Activated CD4-positive, alpha-beta T cell treated with anti-CD3 and anti-CD28 coated beads, Interleukin-2, amount 10 ng/mL, durations not matched to agents 7 days and 5 days (primary cell): ENCODE measurements at regions not wholly inside any gene's neighbourhood (a gene's known extent, or its start where the extent isn't known, plus 50 kb on each side); places are given as distances from the start of the nearest gene placed in this dataset.
"Not testable (repeated sequence)": the region's sequence is repeated elsewhere in the genome, so short reads cannot be mapped to it uniquely, and the experiment has no call there.

Experiments used
- CTCF ChIA-PET: fragments of 350-600 bp; sonication (Branson Sonifier 250); formaldehyde crosslinking; loops from one replicate; lab custom pipeline; 2021; ENCODE audit warnings: antibody characterized with exemption; lab: Charles Lee
- POLR2A ChIA-PET: fragments of 350-600 bp; sonication (Branson Sonifier 250); formaldehyde crosslinking; loops from one replicate; lab custom pipeline; 2021; ENCODE audit warnings: antibody characterized with exemption; lab: Charles Lee
- DNase-seq: peaks from one replicate; pipeline ENCODE4 v3.0.0-alpha.2; 2020
- H3K27ac Mint-ChIP-seq: one replicate; pipeline ENCODE4 v1.8.0; 2021; ENCODE audit warnings: mild to moderate bottlenecking, moderate library complexity, mixed read lengths
- H3K27me3 Mint-ChIP-seq: one replicate; pipeline ENCODE4 v1.8.0; 2021; ENCODE audit warnings: mixed read lengths
- H3K36me3 Mint-ChIP-seq: one replicate; pipeline ENCODE4 v1.8.0; 2021; ENCODE audit warnings: low read depth, mixed read lengths
- H3K4me1 Mint-ChIP-seq: one replicate; pipeline ENCODE4 v1.8.0; 2021; ENCODE audit warnings: mixed read lengths
- H3K4me3 Mint-ChIP-seq: one replicate; pipeline ENCODE4 v1.8.0; 2021; ENCODE audit warnings: mild to moderate bottlenecking, moderate library complexity, mixed read lengths
- H3K9me3 Mint-ChIP-seq: one replicate; pipeline ENCODE4 v1.8.0; 2021; ENCODE audit warnings: mixed read lengths

DNA sequence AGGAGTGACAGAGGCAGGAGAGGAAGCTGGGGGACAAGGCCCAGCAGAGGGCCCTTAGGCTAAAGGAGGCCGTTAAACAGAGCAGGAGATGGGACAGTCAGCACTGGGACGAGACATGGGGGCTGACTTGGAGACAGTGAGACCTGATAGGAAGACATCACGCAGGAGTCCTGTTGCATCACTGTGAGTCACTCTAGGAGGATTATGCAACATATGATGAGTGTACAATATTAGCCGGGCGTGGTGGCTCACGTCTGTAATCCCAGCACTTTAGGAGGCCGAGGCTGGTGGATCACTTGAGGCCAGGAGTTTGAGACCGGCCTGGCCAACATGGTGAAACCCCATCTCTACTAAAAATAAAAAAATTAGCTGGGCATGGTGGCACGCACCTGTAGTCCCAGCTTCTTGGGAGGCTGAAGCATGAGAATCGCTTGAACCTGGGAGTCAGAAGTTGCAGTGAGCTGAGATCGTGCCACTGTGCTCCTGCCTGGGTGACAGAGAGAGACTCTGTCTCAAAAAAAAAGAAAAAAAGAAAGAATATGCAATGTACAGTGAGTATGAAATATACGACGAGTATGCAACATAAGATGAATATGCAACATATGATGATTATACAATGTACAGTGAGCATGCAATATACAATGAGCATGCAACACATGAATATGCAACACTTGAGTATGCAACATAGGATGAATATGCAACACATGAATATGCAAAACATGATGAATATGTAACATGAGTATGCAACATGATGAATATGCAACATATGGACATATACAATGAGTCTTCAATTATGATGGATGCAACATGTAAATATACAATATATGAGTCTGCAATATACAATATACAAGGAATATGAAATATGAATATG lies 83.3 kb upstream of the ID2 start:
- no peak for DNase-seq
- Mint-ChIP-seq H3K4me1 (peaks cover 3% of the 10 kb centered on the region), H3K9me3 (no peaks in the 10 kb centered on the region), H3K27ac (no peak overlapping the region), H3K36me3 (no peaks in the 10 kb centered on the region), H3K27me3 (peaks cover 4% of the 10 kb centered on the region), H3K4me3 (no peak overlapping the region)
- POLR2A ChIA-PET, result no interaction called here
- CTCF ChIA-PET, result interaction anchor here (0.6 kb wide), 1 partner anchor 12 kb away, joined by 3 read pairs; no protein-coding TSS in a partner anchor

DNA sequence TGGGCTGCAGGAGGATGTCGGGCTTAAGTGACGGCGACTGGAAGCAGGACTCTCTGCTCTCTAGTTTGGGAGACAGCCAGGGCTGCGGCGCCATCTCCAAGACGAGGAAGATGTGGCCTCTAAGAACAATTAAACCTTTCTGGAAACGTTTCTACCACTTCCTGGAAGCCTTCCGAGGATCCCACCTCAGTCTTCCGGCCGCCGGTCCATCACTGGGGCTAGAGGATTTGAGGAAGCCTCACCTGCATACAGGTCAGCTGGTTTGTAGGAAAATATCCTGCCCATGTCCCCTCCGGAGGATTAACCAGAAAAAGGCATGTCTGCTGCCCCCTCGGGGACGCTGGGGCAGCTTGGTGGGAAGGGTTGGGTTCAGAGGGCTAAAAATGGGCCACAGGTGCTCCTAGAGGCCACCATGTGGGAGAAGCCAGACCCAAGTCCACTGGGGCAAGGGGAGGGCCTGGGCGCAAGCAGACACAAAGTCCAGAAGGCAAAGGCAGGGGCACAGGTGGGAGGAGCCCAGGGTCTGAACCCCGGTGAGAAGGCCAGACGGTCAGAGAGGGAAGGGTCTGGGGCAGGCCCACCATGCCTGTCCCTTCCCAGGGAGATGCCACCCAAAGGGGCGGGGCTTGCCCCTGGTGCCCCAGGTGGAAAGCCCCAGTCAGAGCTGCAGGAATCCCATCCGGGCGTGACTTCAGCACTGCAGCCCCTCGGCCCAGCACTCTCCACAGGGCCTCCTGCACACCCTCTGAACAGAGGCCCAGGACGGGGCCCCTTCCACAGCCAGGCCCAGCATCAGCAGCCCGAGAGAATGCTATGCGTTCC lies 82.2 kb upstream of the ID2 start:
- no peaks in the 10 kb centered on the region for H3K4me1 Mint-ChIP-seq
- CTCF ChIA-PET, result no interaction called here
- POLR2A ChIA-PET, result no interaction called here
- no peak for DNase-seq
- peaks cover 4% of the 10 kb centered on the region for H3K27me3 Mint-ChIP-seq
- no peak overlapping the region for H3K4me3 Mint-ChIP-seq
- no peak overlapping the region for H3K27ac Mint-ChIP-seq
- H3K9me3 Mint-ChIP-seq, result no peaks in the 10 kb centered on the region
- no peaks in the 10 kb centered on the region for H3K36me3 Mint-ChIP-seq

DNA sequence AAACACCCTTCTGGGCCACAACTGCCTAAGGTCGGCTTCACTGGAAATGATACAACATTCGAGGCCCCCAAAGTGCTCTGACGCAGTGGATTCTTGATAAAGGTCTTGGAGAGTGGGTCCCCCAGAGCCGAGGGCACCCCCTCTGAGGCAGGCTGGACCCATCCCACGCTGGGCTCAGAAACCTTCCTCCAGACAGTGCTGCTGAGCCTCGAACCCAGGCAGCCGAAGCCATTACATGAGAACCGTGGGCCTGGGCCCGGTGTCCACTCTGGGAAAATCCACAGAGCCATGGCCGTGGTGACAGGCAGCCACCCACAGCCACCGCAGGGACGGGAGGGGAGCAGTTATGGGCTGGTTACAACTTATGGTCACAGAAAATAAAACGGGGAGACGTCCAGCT lies 81.4 kb upstream of the ID2 start:
- H3K4me3 Mint-ChIP-seq, result no peak overlapping the region
- no peaks in the 10 kb centered on the region for H3K36me3 Mint-ChIP-seq
- ChIA-PET POLR2A (no interaction called here), CTCF (no interaction called here)
- no peaks in the 10 kb centered on the region for H3K9me3 Mint-ChIP-seq
- peak overlapping the region; percentile 39 for H3K27ac Mint-ChIP-seq
- H3K4me1 Mint-ChIP-seq, result no peaks in the 10 kb centered on the region
- DNase-seq, result no peak
- H3K27me3 Mint-ChIP-seq, result peaks cover 4% of the 10 kb centered on the region

DNA sequence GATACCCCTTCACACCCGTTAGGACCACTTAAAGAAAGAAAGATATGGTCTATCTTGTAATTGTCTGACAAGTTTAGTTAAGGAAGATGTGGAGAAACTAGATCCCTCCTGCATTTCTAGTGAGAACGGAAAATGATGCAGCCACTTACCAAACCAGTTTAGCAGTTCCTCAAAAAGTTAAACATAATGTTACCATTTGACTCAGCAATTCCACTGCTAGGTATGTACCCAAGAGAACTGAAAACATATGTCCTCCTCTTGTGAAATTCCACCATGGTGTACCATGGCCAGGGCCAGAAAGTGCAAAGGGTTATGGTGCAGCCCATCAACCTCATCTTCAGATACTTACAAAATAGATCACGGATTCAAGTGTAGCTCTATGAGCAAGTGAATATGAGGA lies 79.0 kb upstream of the ID2 start:
- no peak overlapping the region for H3K27ac Mint-ChIP-seq
- no peaks in the 10 kb centered on the region for H3K36me3 Mint-ChIP-seq
- no peak for DNase-seq
- H3K27me3 Mint-ChIP-seq, result peaks cover 4% of the 10 kb centered on the region
- H3K9me3 Mint-ChIP-seq, result no peaks in the 10 kb centered on the region
- ChIA-PET CTCF (no interaction called here), POLR2A (no interaction called here)
- peaks cover 11% of the 10 kb centered on the region for H3K4me1 Mint-ChIP-seq
- no peak overlapping the region for H3K4me3 Mint-ChIP-seq

DNA sequence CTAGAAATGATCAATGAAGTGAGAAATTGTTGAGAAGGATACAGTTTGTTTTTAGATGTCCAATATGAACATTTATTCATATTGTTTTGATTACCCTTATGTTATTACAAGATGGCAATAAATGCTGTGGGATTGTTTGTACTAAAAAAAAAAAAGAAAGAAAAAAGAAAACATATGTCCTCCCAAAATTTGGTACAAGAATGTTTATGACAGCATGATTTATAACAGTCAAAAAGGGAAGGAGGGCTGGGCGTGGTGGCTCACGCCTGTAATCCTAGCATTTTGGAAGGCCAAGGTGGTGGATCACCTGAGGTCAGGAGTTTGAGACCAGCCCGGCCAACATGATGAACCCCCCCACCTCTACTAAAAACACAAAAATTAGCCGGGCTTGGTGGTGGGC lies 78.5 kb upstream of the ID2 start:
- H3K36me3 Mint-ChIP-seq, H3K27ac Mint-ChIP-seq, H3K27me3 Mint-ChIP-seq, CTCF ChIA-PET, H3K9me3 Mint-ChIP-seq, DNase-seq, H3K4me3 Mint-ChIP-seq, POLR2A ChIA-PET: not testable (repeated sequence)
- H3K4me1 Mint-ChIP-seq, result peaks cover 16% of the 10 kb centered on the region

DNA sequence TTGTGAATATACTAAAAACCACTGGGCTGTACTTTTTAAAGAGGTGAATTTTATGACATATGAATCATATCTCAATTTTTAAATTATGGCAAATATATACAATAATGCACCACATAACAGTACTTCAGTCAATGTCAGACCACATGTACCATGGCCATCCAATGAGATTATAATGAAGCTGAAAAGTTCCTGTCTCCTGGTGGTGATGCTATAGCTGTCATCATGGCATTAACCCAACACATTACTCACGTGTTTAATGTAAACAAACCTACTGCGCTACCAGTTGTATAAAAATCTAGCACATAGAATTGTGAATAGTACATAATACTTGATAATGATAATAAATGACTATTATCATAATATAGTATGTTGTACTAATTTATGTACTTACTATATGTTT lies 77.6 kb upstream of the ID2 start:
- POLR2A ChIA-PET, result no interaction called here
- H3K9me3 Mint-ChIP-seq, result no peaks in the 10 kb centered on the region

DNA sequence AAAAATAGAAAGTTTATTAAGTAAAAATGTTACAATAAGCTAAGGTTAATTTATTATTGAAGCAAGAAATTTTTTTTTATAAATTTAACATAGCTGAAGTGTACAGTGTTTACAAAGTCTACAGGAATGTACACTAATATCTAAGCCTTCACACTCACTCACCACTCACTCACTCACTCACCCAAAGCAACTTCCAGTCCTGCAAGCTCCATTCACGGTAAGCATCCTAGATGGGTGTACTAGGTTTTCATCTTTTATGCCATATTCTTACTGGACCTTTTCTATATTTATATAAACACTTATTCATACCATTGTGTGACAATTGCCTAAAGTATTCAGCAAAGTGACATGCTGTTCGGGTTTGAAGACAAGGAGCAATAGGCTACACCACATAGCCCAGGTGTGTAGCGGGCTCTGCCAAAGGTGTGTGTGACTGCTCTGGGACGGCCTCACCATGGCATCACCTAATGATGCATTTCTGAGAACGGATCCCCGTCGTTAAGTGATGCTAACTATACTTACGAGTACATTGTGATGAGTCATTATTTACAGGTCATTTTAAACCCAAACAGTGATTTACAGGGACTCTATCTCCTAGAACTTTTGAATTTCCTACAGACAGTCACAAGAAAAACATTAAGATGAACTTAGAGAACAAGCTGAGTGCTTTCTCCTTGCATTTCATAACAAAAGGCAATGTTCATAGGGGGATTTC lies 76.3 kb upstream of the ID2 start:
- Mint-ChIP-seq H3K9me3 (peaks cover 4% of the 10 kb centered on the region), H3K27me3 (peaks cover 4% of the 10 kb centered on the region), H3K4me1 (peaks cover 27% of the 10 kb centered on the region), H3K4me3 (no peak overlapping the region), H3K27ac (no peak overlapping the region), H3K36me3 (no peaks in the 10 kb centered on the region)
- DNase-seq, result no peak
- ChIA-PET CTCF (interaction anchor here (1.0 to 1.3 kb wide), 2 partner anchors 30 to 33 kb away, joined by 3 read pairs; no protein-coding TSS in a partner anchor), POLR2A (no interaction called here)

More for the DNA sequence above, 77.6 kb upstream of the ID2 start:
- CTCF ChIA-PET, result interaction anchor here (0.8 to 1.0 kb wide), 2 partner anchors 34 to 165 kb away, joined by 3 read pairs; no protein-coding TSS in a partner anchor
- H3K4me1 Mint-ChIP-seq, result peaks cover 25% of the 10 kb centered on the region
- no peak overlapping the region for H3K27ac Mint-ChIP-seq
- no peak overlapping the region for H3K4me3 Mint-ChIP-seq
- no peaks in the 10 kb centered on the region for H3K36me3 Mint-ChIP-seq
- no peak for DNase-seq
- peaks cover 4% of the 10 kb centered on the region for H3K27me3 Mint-ChIP-seq

DNA sequence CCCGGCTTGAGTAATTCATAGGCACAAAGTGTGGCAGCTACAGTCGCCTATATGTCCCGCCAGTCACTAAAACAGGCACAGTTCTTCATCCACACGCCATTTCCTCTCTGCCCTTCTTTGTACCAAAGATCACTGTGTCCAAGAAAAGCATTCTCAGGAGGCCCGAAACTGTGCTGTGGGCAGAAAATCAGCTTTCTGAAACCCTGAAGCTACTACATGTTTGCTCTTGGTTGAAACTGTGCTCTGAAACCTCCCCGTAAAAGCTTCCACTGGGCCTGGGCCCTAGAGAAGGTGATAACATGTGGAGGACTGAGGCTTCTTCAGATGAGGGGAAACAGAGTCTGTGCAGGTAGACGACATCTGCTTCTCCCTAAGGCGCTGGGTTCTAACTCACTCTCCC lies 75.6 kb upstream of the ID2 start:
- ChIA-PET CTCF (interaction anchor here (1.0 to 1.3 kb wide), 2 partner anchors 14 to 31 kb away, joined by 3 read pairs; no protein-coding TSS in a partner anchor), POLR2A (no interaction called here)
- Mint-ChIP-seq H3K4me1 (peaks cover 27% of the 10 kb centered on the region), H3K9me3 (peaks cover 10% of the 10 kb centered on the region), H3K4me3 (no peak overlapping the region), H3K27me3 (peaks cover 4% of the 10 kb centered on the region), H3K27ac (no peak overlapping the region), H3K36me3 (no peaks in the 10 kb centered on the region)
- no peak for DNase-seq

DNA sequence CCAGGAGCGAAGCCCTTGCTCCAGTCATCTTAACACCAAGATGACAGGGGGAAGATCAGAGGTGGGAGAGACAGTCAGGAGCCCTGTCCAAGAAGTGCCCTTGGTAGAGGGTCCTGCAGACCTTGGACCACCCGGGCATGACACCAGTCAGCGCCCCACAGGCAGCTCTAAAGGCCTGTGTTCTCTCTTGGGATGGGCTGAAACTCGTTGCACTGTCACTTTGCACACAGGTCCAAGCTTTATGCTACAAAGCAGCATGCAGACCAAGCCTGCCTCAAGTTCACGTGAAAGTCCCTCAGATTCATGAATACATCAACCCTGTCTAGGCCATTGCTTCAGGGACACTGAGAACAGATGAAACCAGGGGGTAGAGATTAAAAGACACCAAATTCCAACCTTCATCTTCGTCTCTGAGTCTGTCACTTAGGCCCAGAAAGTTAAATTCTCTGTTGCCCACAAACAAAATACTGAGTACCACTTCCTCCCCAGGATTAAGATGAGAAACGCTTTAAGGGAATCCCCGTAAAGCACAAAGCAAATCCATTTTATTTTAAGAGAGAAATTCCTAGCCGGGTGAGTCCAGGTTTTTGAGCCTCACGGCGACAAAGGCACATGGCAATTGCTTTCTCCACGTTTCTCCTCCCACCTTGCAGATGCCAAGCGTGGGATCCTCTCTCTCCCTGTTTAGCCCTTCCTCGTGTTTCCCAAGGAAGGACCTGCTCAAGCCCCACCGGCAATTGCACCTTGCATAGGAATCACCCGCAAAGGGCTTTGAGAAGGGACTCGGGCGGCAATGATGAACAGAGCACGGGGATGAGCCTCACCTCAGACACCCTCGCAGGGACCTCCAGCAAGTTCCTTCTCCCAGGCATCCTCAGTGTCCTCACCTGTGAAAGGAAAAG lies 75.0 kb upstream of the ID2 start:
- DNase-seq, result no peak
- Mint-ChIP-seq H3K4me3 (no peak overlapping the region), H3K4me1 (peaks cover 27% of the 10 kb centered on the region), H3K27me3 (peaks cover 4% of the 10 kb centered on the region), H3K27ac (no peak overlapping the region), H3K9me3 (peaks cover 11% of the 10 kb centered on the region), H3K36me3 (no peaks in the 10 kb centered on the region)
- ChIA-PET CTCF (interaction anchor here (0.9 to 1.0 kb wide), 2 partner anchors 13 to 87 kb away, joined by 3 to 5 read pairs; no protein-coding TSS in a partner anchor), POLR2A (no interaction called here)

DNA sequence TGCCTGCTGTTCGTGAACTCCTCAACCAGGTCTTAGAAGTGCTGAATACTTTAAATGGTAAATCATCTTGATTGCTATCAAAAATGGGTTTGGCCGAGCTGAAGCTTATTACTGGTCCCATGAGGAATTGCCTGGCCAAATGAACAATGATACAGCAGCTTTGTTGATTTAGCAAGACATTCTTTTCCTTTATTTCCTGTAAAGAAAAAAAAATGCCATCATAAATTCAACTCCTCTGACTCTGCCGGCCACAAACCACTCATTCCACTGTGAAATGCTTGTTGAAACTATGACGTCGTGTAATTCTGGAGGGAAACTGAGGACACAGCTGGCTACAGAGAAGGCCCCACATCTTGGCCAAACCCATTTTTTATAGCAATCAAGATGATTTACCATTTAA lies 74.2 kb upstream of the ID2 start:
- POLR2A ChIA-PET, result no interaction called here
- H3K27me3 Mint-ChIP-seq, result peaks cover 2% of the 10 kb centered on the region
- peaks cover 11% of the 10 kb centered on the region for H3K9me3 Mint-ChIP-seq
- H3K27ac Mint-ChIP-seq, result no peak overlapping the region
- H3K36me3 Mint-ChIP-seq, result no peaks in the 10 kb centered on the region
- no peak overlapping the region for H3K4me3 Mint-ChIP-seq
- H3K4me1 Mint-ChIP-seq, result peaks cover 27% of the 10 kb centered on the region
- CTCF ChIA-PET, result interaction anchor here (0.9 kb wide), 1 partner anchor 86 kb away, joined by 5 read pairs; no protein-coding TSS in a partner anchor
- no peak for DNase-seq

DNA sequence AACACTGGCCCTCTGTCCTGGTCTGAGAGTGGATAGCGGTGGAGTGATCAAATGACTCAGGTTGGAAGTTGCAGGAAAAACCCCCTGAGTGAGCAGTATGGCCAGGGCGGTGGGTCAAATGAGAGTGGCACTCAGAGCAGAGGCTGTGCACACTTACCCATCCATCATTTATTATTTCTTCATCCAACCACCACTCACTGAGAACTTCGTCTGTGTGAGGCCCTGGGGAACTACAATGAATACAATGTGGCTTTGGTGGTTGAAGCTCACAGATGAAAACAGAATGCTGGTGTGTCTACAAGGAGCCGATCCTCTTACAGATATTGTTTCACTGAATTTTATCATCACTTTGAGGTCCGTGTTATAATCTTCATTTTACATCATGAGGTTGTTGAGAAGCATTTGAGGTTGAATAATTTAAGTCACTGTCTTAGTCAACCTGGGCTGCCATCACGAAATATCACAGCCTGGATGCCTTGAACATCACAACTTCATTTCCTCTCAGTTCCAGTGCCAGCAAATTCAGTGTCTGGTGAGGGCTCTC lies 73.4 kb upstream of the ID2 start:
- peaks cover 11% of the 10 kb centered on the region for H3K9me3 Mint-ChIP-seq
- H3K36me3 Mint-ChIP-seq, result no peaks in the 10 kb centered on the region
- H3K27ac Mint-ChIP-seq, result no peak overlapping the region
- ChIA-PET POLR2A (no interaction called here), CTCF (interaction anchor here (0.7 to 2.0 kb wide), 3 partner anchors 13 to 21 kb away, joined by 3 to 6 read pairs (median 4); no protein-coding TSS in a partner anchor)
- H3K4me3 Mint-ChIP-seq, result no peak overlapping the region
- H3K27me3 Mint-ChIP-seq, result no peaks in the 10 kb centered on the region
- H3K4me1 Mint-ChIP-seq, result peaks cover 27% of the 10 kb centered on the region
- DNase-seq, result peak; percentile 48
